TTC549 (cell line): ENCODE measurements at regions not wholly inside any gene's neighbourhood (a gene's known extent, or its start where the extent isn't known, plus 50 kb on each side); places are given as distances from the start of the nearest gene placed in this dataset.
"Not testable (repeated sequence)": the region's sequence is repeated elsewhere in the genome, so short reads cannot be mapped to it uniquely, and the experiment has no call there.

Experiments
- FAIRE-seq: peaks from 2 replicates; lab custom pipeline; 2012; peaks lifted over from hg19 to GRCh38; lab: Jason Lieb, UNC

- no peak for FAIRE-seq
Measured at GRCh38 chr1:208731981-208732821, 488.0 kb upstream of the PLXNA2 start.

GRCh38 chr1:208737161-208737560 lies 493.0 kb upstream of the PLXNA2 start:
- no peak for FAIRE-seq

- FAIRE-seq: no peak
Measured at GRCh38 chr1:208737922-208738321, 493.7 kb upstream of the PLXNA2 start.

DNA sequence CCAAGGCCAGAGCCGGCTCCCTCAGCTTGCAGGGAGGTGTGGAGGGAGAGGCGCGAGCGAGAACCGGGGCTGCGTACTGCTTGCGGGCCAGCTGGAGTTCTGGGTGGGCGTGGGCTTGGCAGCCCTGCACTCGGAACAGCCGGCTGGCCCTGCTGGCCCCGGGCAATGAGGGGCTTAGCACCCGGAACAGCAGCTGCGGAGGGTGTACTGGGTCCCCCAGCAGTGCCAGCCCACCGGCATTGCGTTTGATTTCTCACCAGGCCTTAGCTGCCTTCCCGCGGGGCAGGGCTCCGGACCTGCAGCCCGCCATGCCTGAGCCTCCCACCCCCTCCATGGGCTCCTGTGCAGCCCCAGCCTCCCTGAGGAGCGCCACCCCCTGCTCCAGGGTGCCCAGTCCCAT lies 495.5 kb upstream of the PLXNA2 start:
- FAIRE-seq: not testable (repeated sequence)

DNA sequence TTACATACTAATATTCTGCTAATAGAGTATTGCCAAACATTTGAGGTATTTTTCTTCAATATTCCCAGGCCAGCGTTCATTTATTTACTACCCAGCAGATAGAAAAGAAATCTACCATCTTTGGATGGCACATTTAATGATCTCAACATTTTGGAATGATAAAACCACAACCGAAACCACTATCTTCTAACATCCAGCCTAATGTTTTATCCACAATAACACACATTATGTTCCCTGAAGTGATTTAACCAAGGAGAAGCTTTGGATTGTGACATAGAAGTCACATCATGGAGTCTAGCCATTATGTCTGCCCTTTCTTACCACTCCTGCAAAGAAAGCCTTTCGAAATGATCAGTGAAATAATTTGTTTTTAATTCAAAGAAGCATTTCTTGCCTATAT lies 497.1 kb upstream of the PLXNA2 start:
- no peak for FAIRE-seq

- FAIRE-seq: no peak
Measured at GRCh38 chr1:208743361-208743760, 499.2 kb upstream of the PLXNA2 start.

DNA sequence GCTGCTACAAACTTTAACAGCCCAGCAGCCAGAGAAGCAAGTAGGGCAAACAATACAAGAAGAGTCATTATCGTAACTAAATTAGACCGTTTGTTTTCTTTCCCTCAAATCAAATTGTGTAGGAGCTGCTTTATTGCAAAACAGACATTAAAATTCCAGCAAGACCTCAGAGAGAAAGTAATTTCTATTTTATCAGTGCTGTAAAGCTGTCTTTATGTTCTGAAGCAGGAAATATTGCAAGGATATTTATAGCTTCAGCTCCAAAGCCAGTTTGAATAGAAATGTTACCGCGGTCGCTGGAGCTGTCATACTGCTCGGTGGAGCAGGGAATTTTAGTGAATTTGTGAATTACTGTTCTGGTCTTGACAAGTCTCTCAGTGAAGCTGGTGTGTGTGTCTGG lies 503.8 kb upstream of the PLXNA2 start:
- FAIRE-seq: no peak

GRCh38 chr1:208748387-208749165 lies 504.4 kb upstream of the PLXNA2 start:
- FAIRE-seq: no peak

- FAIRE-seq: no peak
Measured at GRCh38 chr1:208756339-208756981, 512.3 kb upstream of the PLXNA2 start.

DNA sequence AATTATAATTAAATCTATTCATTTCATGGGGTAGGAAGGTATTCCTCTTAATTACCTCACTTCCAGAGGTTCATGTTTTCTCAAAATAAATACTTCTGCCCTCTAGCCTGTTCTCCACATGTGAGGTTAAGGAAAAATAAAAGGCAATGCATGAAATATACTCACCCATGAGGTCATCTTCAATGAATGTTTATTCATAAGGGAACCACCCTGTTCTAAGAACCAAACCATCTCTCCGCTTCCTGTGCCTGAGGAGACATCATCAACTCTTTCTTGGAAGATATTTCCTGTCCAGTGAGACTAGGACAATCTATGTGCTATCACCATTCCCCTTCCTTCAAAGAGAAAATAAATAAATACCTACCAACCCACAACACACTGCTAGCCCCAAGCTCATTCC lies 513.7 kb upstream of the PLXNA2 start:
- no peak for FAIRE-seq

DNA sequence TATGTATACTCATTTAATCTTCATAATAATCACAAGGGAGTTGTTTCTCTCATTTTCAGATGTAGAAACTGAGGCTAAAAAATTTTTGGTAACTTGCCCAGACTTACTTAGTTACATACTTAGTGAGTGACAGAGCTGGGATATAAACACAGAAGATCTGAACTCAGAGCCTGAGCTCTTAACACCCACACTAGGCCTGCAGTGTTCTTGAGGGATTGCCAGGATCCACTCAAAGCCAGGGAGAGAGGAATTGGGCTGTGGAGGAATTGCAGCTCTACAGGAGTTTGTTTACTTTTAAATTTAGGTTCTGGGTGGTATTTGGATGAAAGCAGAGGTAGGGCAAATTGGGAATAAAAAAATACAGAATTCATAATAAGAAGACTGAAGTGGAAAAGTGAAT lies 515.1 kb upstream of the PLXNA2 start:
- no peak for FAIRE-seq

DNA sequence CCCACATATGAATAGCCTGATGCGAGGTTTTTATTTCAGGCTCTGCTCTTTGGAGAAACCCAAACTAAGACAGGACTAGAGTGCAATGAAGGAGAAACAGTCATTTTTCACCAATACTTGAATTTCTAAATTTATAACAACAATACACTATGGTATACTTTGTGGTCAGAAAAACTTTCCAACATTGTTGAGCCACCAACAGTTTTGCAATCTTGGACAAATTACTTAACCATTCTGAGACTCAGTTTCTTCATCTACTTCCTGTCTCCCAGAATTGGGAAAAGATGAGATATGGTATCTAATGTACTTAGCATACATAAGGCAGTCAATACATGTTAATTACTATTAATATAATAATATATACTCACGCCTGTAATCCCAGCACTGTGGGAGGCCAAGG lies 519.8 kb upstream of the PLXNA2 start:
- no peak for FAIRE-seq

DNA sequence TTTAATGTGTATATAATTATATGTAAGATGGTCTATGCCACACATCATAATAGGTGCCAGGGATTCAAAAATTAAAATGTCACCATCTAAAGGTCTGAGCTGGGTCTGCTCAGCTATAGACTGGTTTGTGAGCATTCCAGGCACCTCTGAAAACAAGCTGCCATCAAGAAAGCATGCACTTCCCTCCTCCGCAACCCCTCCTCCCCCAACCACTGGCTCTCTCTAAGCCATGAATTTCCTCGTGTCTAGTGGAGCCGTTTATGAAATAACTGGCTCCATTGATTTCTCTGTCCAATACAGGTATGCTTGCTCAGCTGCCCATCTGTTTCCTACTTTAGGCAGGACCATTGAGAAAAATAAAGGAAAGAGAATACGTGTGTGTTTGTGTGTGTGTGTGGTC lies 522.6 kb upstream of the PLXNA2 start:
- no peak for FAIRE-seq

DNA sequence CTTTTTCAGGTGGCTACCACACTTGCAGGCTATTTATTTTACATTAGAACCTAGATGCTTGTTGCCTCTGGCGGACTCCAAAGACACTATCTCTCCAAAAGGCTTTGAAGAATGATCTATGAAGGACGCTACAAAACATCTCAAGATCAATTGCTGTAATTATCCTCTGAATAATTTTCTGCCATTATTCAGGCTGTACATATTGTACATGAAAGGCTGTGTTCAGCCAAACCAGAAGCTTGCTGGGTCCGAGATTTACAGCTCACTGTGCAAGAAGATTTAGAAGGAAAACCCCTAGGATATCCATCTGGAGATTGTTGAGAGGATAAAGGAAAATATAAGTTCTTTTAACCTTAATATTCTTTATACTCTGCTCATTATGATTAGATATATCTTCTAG lies 523.6 kb upstream of the PLXNA2 start:
- no peak for FAIRE-seq

- FAIRE-seq: no peak
Measured at GRCh38 chr1:208772891-208773290, 528.7 kb upstream of the PLXNA2 start.

GRCh38 chr1:208775841-208776240 lies 531.7 kb upstream of the PLXNA2 start:
- FAIRE-seq: no peak

- FAIRE-seq: no peak
Measured at GRCh38 chr1:208778417-208778816, 534.2 kb upstream of the PLXNA2 start.

- no peak for FAIRE-seq
Measured at GRCh38 chr1:208781391-208782045, 537.3 kb upstream of the PLXNA2 start.

GRCh38 chr1:208782186-208782585 lies 538.0 kb upstream of the PLXNA2 start:
- no peak for FAIRE-seq

DNA sequence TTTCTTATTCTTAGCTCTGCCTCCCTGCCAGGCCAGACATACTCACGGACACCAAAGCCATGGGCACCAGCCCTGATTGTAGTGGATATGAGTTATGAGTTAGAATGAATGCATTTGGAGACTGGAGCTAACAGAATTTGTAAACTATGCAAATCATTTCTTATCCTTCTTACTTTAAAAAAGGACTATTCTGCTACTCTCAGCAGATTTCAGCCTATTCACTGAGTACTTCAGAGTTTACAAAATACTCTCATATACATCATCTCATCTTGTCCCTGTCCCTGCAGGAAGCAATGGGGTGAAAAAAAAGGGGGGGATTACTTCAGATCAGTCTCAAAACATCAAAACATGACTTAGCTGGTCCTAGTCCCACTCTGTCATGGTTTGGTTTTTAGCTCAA lies 541.4 kb upstream of the PLXNA2 start:
- no peak for FAIRE-seq

DNA sequence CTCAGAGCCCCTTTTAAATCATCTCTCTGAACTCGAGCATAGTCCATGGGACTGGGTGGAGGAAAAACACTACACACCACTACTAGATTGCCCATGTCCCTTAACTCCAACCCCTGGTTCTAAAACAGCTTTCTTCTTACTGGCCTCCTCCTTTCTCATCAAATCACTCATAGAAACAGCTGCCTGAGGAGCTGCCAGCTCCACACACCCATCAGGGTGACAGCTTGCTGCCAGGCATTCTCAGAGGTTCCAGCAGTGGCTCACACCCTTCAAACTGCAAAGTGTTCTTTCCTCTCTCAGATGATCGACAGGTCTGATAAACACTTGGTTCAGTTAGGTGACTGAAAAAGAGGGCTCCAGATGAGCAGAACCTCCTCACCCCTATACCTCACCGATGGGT lies 543.0 kb upstream of the PLXNA2 start:
- no peak for FAIRE-seq

DNA sequence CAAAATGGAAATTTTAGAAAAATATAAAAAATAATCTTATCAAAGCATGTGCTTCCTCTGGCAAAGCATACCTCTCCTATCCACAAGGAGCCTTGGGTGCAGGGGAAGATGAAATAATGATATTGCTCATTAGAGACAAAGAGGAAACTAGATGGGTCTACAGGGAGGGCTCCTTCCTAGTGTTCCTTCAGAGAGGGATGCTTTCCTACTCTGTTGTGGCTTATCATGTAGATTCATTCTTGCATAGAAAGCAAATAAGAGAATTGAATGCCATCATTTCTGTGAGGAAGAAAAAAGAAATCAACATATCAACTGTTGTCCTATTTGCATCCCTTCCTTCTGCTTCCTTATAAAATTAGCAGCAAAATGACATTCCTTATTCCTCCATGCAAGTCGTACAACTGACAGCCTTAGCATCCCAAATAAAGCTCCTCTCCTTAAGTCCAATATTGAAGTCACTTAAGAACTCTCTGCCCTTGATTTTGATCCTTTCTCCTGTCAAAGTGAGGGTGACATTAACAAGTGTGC lies 543.9 kb upstream of the PLXNA2 start:
- FAIRE-seq: no peak
